Caco-2 (cell line): ENCODE measurements at regions not wholly inside any gene's neighbourhood (a gene's known extent, or its start where the extent isn't known, plus 50 kb on each side); places are given as distances from the start of the nearest gene placed in this dataset.

Experiments
- BruUV-seq: library from RNA; stranded (reverse); fragments of 400-500 nt; replicated peaks from 2 replicates; lab custom pipeline; 2021; lab: Mats Ljungman, UMichigan
- CTCF ChIA-PET: fragments of 300-600 bp; sonication (Branson Sonifier 250); formaldehyde crosslinking; loops from one replicate; lab custom pipeline; 2022; ENCODE audit warnings: antibody characterized with exemption; lab: Charles Lee
- POLR2A ChIA-PET: fragments of 300-600 bp; sonication (Branson Sonifier 250); formaldehyde crosslinking; loops from one replicate; lab custom pipeline; 2022; ENCODE audit warnings: antibody characterized with exemption; lab: Charles Lee
- DNase-seq, 2 experiments: peaks; one replicate each; pipeline versions ENCODE4 v3.0.0 to v3.0.0-alpha.2; 2020 to 2022
- H3K27me3 ChIP-seq: replicated peaks from 2 replicates; pipeline ENCODE4 v1.6.0; 2011; ENCODE audit warnings: low read length; ENCODE audit not compliant: control insufficient read depth, insufficient read depth
- H3K36me3 ChIP-seq: 2 replicates; pipeline ENCODE4 v1.5.1; 2011; ENCODE audit warnings: low read length; ENCODE audit not compliant: control insufficient read depth, insufficient read depth
- H3K4me1 ChIP-seq: fragments of 250-450 bp; sonication (Bioruptor Pico); 2 replicates; pipeline ENCODE4 v1.5.1; 2020; ENCODE audit warnings: mild to moderate bottlenecking
- H3K4me3 ChIP-seq: 2 replicates; pipeline ENCODE4 v1.5.1; 2011; ENCODE audit warnings: low read depth, mild to moderate bottlenecking, control low read depth, low read length
- H3K9me3 ChIP-seq: fragments of 250-450 bp; sonication (Bioruptor Pico); 2 replicates; pipeline ENCODE4 v1.5.1; 2020; ENCODE audit warnings: mild to moderate bottlenecking, moderate library complexity
- H3K27ac Mint-ChIP-seq: one replicate; pipeline ENCODE4 v1.8.0; 2022; ENCODE audit warnings: mixed read lengths; ENCODE audit not compliant: unreplicated experiment
- H3K27me3 Mint-ChIP-seq: one replicate; pipeline ENCODE4 v1.8.0; 2022; ENCODE audit warnings: mixed read lengths; ENCODE audit not compliant: insufficient read depth, unreplicated experiment
- H3K36me3 Mint-ChIP-seq: one replicate; pipeline ENCODE4 v1.8.0; 2022; ENCODE audit warnings: mild to moderate bottlenecking, mixed read lengths; ENCODE audit not compliant: insufficient read depth, unreplicated experiment
- H3K4me1 Mint-ChIP-seq: one replicate; pipeline ENCODE4 v1.8.0; 2022; ENCODE audit warnings: low read depth, mixed read lengths; ENCODE audit not compliant: unreplicated experiment
- H3K4me3 Mint-ChIP-seq: one replicate; pipeline ENCODE4 v1.8.0; 2022; ENCODE audit warnings: mild to moderate bottlenecking, moderate library complexity, mixed read lengths; ENCODE audit not compliant: unreplicated experiment
- H3K9me3 Mint-ChIP-seq: one replicate; pipeline ENCODE4 v1.8.0; 2022; ENCODE audit warnings: mixed read lengths; ENCODE audit not compliant: unreplicated experiment
- intact Hi-C: fragments of 100-400 bp; cut with micrococcal nuclease; formaldehyde crosslinking; loops from one replicate; pipeline ENCODE4 v1.10.0; 2022; ENCODE audit not compliant: unreplicated experiment
- TF ChIP-seq, protein P1 (sequence below), 2 experiments: fragments of 200-600 bp in 1 of 2; IDR thresholded peaks; 1 replicate in 1 of 2; 2 replicates in 1 of 2; pipeline versions ENCODE4 v1.5.1 to v1.8.0; 2011 to 2022; ENCODE audit warnings: antibody characterized with exemption in 1 of 2, control low read depth in 1 of 2, inconsistent platforms in 1 of 2, low read depth in 1 of 2, low read length in 1 of 2, mild to moderate bottlenecking in 1 of 2, moderate library complexity in 1 of 2; ENCODE audit not compliant: insufficient read depth in 1 of 2, severe bottlenecking in 1 of 2, unreplicated experiment in 1 of 2

DNA sequence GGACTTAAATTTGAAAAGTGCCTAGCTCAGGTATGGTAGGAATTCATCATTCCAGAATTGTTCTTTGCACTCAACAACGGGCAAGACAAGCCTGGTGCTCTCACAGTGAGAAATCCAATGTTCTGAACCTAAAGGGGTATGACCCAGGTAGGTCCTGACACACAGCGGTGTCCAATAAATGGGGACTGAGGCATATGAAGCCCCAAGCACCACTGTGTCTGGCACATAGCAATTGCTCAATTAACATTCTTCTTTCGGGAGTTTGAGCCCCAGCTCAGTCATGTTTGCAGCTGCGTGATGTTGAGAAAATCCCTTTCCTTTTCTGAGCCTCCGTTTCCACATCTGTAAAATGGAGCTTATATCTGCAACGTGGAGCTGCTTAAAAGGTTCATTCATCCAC lies 535.8 kb downstream of the MIAT start:
- Mint-ChIP-seq H3K9me3 (peaks cover 13% of the 10 kb centered on the region), H3K27me3 (no peaks in the 10 kb centered on the region), H3K4me3 (no peak overlapping the region), H3K36me3 (peaks cover 7% of the 10 kb centered on the region), H3K4me1 (peaks cover 8% of the 10 kb centered on the region), H3K27ac (no peak overlapping the region)
- ChIA-PET CTCF (no interaction called here), POLR2A (no interaction called here)
- Histone ChIP-seq H3K9me3 (peaks cover 5% of the 10 kb centered on the region; the same call in 1 of the 2 replicates), H3K27me3 (no peaks in the 10 kb centered on the region), H3K36me3 (no peaks in the 10 kb centered on the region), H3K4me3 (no peak overlapping the region), H3K4me1 (peaks cover 11% of the 10 kb centered on the region; the same call in 1 of the 2 replicates)
- intact Hi-C loops = no loop called here
- TF ChIP-seq, protein P1, sequence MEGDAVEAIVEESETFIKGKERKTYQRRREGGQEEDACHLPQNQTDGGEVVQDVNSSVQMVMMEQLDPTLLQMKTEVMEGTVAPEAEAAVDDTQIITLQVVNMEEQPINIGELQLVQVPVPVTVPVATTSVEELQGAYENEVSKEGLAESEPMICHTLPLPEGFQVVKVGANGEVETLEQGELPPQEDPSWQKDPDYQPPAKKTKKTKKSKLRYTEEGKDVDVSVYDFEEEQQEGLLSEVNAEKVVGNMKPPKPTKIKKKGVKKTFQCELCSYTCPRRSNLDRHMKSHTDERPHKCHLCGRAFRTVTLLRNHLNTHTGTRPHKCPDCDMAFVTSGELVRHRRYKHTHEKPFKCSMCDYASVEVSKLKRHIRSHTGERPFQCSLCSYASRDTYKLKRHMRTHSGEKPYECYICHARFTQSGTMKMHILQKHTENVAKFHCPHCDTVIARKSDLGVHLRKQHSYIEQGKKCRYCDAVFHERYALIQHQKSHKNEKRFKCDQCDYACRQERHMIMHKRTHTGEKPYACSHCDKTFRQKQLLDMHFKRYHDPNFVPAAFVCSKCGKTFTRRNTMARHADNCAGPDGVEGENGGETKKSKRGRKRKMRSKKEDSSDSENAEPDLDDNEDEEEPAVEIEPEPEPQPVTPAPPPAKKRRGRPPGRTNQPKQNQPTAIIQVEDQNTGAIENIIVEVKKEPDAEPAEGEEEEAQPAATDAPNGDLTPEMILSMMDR (IDR thresholded peaks at IDR 0.05; ENCODE audit: insufficient read depth in 1 of 2, low read depth in 1 of 2, low read length in 1 of 2, severe bottlenecking in 1 of 2, unreplicated experiment in 1 of 2) = no peak
- BruUV-seq = no TSS peak
- no peak for DNase-seq

DNA sequence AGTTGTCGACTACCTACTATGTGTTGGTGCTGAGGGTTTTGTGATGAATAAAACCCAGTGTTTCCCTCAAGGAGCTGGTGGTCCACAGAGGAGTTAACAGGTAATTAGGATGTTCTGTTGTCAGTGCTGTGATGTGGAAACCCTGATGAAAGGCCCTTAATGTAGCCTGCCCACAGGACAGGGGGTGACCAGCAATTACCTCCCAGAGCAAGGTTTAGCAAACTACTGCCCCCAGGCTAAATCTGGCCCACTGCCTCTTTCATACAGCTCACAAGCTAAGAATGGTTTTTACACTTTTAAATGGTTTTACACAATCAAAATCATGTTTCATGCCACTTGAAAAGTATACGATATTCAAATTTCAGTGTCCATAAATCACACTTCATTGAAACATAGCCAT lies 536.2 kb downstream of the MIAT start:
- H3K4me1 ChIP-seq = peaks cover 11% of the 10 kb centered on the region; the same call in 1 of the 2 replicates
- H3K4me1 Mint-ChIP-seq = peaks cover 8% of the 10 kb centered on the region
- H3K27me3 Mint-ChIP-seq = no peaks in the 10 kb centered on the region
- CTCF ChIA-PET = no interaction called here
- H3K36me3 ChIP-seq = no peaks in the 10 kb centered on the region
- H3K36me3 Mint-ChIP-seq = peaks cover 7% of the 10 kb centered on the region
- intact Hi-C loops = no loop called here
- peaks cover 15% of the 10 kb centered on the region for H3K9me3 Mint-ChIP-seq
- BruUV-seq = no TSS peak
- H3K27me3 ChIP-seq = no peaks in the 10 kb centered on the region
- POLR2A ChIA-PET = no interaction called here
- H3K27ac Mint-ChIP-seq = peak overlapping the region; percentile 61
- TF ChIP-seq, protein P1 (IDR thresholded peaks at IDR 0.05; ENCODE audit: insufficient read depth in 1 of 2, low read depth in 1 of 2, low read length in 1 of 2, severe bottlenecking in 1 of 2, unreplicated experiment in 1 of 2) = no peak
- no peak overlapping the region for H3K4me3 ChIP-seq
- peaks cover 5% of the 10 kb centered on the region; the same call in 1 of the 2 replicates for H3K9me3 ChIP-seq
- H3K4me3 Mint-ChIP-seq = peak overlapping the region; percentile 6
- DNase-seq = no peak

DNA sequence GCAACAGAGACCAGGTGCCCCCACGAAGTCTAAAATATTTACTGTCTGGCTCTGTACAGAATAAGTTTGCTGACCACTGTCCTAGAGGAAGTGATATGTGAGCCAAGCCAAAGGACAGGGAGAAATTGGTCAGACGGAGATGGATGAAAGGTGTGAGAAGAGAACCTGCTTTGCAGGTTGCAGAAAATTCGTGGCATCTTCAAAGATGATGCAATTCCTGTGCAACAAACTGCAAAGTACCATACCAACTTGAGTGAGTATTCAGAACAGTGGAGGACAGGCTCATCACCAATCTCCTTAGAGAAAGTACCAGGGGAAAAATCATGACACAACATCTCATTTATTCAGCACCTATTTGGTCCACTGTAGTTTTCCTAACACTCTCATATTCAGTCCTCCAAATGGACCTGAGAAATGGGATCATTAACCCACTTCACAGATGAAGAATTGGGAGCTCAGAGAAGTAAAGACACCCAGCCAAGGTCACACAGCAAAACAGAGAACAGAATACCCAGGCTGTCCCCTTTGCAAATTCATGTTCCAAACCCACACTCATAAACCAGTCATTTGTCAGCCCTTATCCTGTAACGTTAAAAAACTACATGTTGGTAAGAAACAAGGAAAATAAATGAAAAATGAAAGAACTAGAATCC lies 536.8 kb downstream of the MIAT start:
- intact Hi-C loops = no loop called here
- TF ChIP-seq, protein P1 (IDR thresholded peaks at IDR 0.05; ENCODE audit: insufficient read depth in 1 of 2, low read depth in 1 of 2, low read length in 1 of 2, severe bottlenecking in 1 of 2, unreplicated experiment in 1 of 2) = no peak

More for the DNA sequence above, 536.8 kb downstream of the MIAT start:
- H3K4me1 Mint-ChIP-seq = peaks cover 8% of the 10 kb centered on the region
- peak overlapping the region; percentile 61 for H3K27ac Mint-ChIP-seq
- peaks cover 11% of the 10 kb centered on the region; the same call in 1 of the 2 replicates for H3K4me1 ChIP-seq
- H3K36me3 Mint-ChIP-seq = peaks cover 7% of the 10 kb centered on the region
- ChIA-PET POLR2A (no interaction called here), CTCF (no interaction called here)
- peak; percentile 45 to 61 for DNase-seq
- no TSS peak for BruUV-seq
- H3K27me3 Mint-ChIP-seq = no peaks in the 10 kb centered on the region
- no peak overlapping the region for H3K4me3 ChIP-seq
- no peaks in the 10 kb centered on the region for H3K36me3 ChIP-seq
- peaks cover 5% of the 10 kb centered on the region; the same call in 1 of the 2 replicates for H3K9me3 ChIP-seq
- peak overlapping the region; percentile 6 for H3K4me3 Mint-ChIP-seq
- H3K27me3 ChIP-seq = no peaks in the 10 kb centered on the region
- peaks cover 15% of the 10 kb centered on the region for H3K9me3 Mint-ChIP-seq
